SK-N-SH (cell line): ENCODE measurements at regions not wholly inside any gene's neighbourhood (a gene's known extent, or its start where the extent isn't known, plus 50 kb on each side); places are given as distances from the start of the nearest gene placed in this dataset.

Source experiments
- CTCF ChIA-PET: fragments of 300-600, 350-600 bp; formaldehyde crosslinking; extraction: SDS; loops from one replicate; lab custom pipeline; 2021; lab: Yijun Ruan, JAX
- POLR2A ChIA-PET: fragments of 350-600 bp; sonication (Branson Sonifier 250); formaldehyde crosslinking; extraction: SDS; loops from one replicate; lab custom pipeline; 2020; ENCODE audit warnings: antibody characterized with exemption, inconsistent platforms; lab: Yijun Ruan, JAX
- DNase-seq: peaks from one replicate; pipeline ENCODE4 v3.0.0; 2012
- H2AFZ ChIP-seq: fragments of 200-600 bp; sonication (generic); 2 replicates; pipeline ENCODE4 v1.8.1; 2016; ENCODE audit warnings: antibody characterized with exemption, mild to moderate bottlenecking, low read depth
- H3F3A ChIP-seq: fragments of 200-600 bp; sonication (generic); replicated peaks from 2 replicates; pipeline ENCODE3; 2016; ENCODE audit warnings: antibody characterized with exemption, mild to moderate bottlenecking; ENCODE audit not compliant: insufficient read depth
- H3K27ac ChIP-seq, 2 experiments: fragments of 200-500 bp in 1 of 2; fragments of 200-600 bp in 1 of 2; sonication (Bioruptor generic) in 1 of 2; sonication (generic), shearing (Covaris generic) in 1 of 2; 2 replicates each; pipeline versions ENCODE4 v1.5.1 to v1.6.1; 2014 to 2016; ENCODE audit warnings: low read depth in 2 of 2, inconsistent platforms in 1 of 2, low read length in 1 of 2, mild to moderate bottlenecking in 1 of 2, mixed read lengths in 1 of 2
- H3K27me3 ChIP-seq: fragments of 200-600 bp; sonication (generic), shearing (Covaris generic); 2 replicates; pipeline ENCODE4 v1.6.1; 2016; ENCODE audit warnings: mixed run types; ENCODE audit not compliant: insufficient read depth
- H3K36me3 ChIP-seq, 2 experiments: fragments of 200-500 bp in 1 of 2; fragments of 200-600 bp in 1 of 2; sonication (Bioruptor generic) in 1 of 2; sonication (generic) in 1 of 2; replicated peaks in 1 of 2; 2 replicates each; pipeline versions ENCODE3 to v1.5.1; 2014 to 2016; ENCODE audit warnings: low read length in 1 of 2, mild to moderate bottlenecking in 1 of 2; ENCODE audit not compliant: insufficient read depth in 2 of 2, control insufficient read depth in 1 of 2
- H3K4me1 ChIP-seq, 2 experiments: fragments of 200-500 bp in 1 of 2; fragments of 200-600 bp in 1 of 2; sonication (Bioruptor generic) in 1 of 2; sonication (generic), shearing (Covaris generic) in 1 of 2; 2 replicates each; pipeline versions ENCODE4 v1.5.1 to v1.6.1; 2014 to 2016; ENCODE audit warnings: low read depth in 1 of 2, low read length in 1 of 2, mixed run types in 1 of 2; ENCODE audit not compliant: insufficient read depth in 2 of 2, control insufficient read depth in 1 of 2
- H3K4me2 ChIP-seq: fragments of 200-600 bp; sonication (generic), shearing (Covaris generic); 2 replicates; pipeline ENCODE4 v1.6.1; 2017; ENCODE audit warnings: mixed run types
- H3K4me3 ChIP-seq, 2 experiments: fragments of 200-500 bp in 1 of 2; fragments of 200-600 bp in 1 of 2; sonication (Bioruptor generic) in 1 of 2; sonication (generic), shearing (Covaris generic) in 1 of 2; 2 replicates each; pipeline versions ENCODE4 v1.5.1 to v1.8.1; 2014 to 2016; ENCODE audit warnings: low read depth in 2 of 2, inconsistent platforms in 1 of 2, low read length in 1 of 2, mild to moderate bottlenecking in 1 of 2, mixed read lengths in 1 of 2, moderate library complexity in 1 of 2
- H3K79me2 ChIP-seq: fragments of 200-600 bp; sonication (generic); 2 replicates; pipeline ENCODE4 v1.8.1; 2017; ENCODE audit warnings: mild to moderate bottlenecking; ENCODE audit not compliant: insufficient read depth
- H3K9ac ChIP-seq: fragments of 200-600 bp; sonication (generic); 2 replicates; pipeline ENCODE4 v1.6.1; 2017; ENCODE audit warnings: mixed run types
- H3K9me2 ChIP-seq: fragments of 200-600 bp; sonication (generic); 2 replicates; pipeline ENCODE4 v1.6.1; 2017; ENCODE audit warnings: mixed run types
- H3K9me3 ChIP-seq: fragments of 200-600 bp; sonication (generic); 2 replicates; pipeline ENCODE4 v1.6.1; 2017; ENCODE audit warnings: mixed run types, mild to moderate bottlenecking, moderate library complexity
- H4K20me1 ChIP-seq: fragments of 200-600 bp; sonication (generic); 2 replicates; pipeline ENCODE4 v1.6.1; 2017; ENCODE audit warnings: mild to moderate bottlenecking, mixed run types; ENCODE audit not compliant: insufficient read depth
- CHD2 ChIP-seq: fragments of 150-350 bp; IDR thresholded peaks from 2 replicates; pipeline ENCODE4 v1.6.1; 2018; ENCODE audit warnings: low read length; ENCODE audit not compliant: partially characterized antibody
- CTCF ChIP-seq: fragments of 200-600 bp; sonication (generic); IDR thresholded peaks from 2 replicates; pipeline ENCODE4 v1.6.1; 2017; ENCODE audit warnings: antibody characterized with exemption, mild to moderate bottlenecking, moderate library complexity
- ELF1 ChIP-seq: IDR thresholded peaks from 2 replicates; pipeline ENCODE4 v1.4.0; 2012
- EP300 ChIP-seq, 2 experiments: IDR thresholded peaks; 2 replicates each; pipeline versions ENCODE4 v1.4.0 to v1.6.1; 2012; ENCODE audit warnings: borderline replicate concordance in 1 of 2, low read depth in 1 of 2, low read length in 1 of 2
- EZH2phosphoT487 ChIP-seq: fragments of 200-600 bp; sonication (generic); IDR thresholded peaks from 2 replicates; pipeline ENCODE4 v1.6.1; 2017; ENCODE audit warnings: low read depth, mixed run types, mild to moderate bottlenecking, antibody characterized with exemption, moderate library complexity, borderline replicate concordance
- FOXM1 ChIP-seq: IDR thresholded peaks from 2 replicates; pipeline ENCODE4 v1.4.0; 2012; ENCODE audit warnings: low read depth, mild to moderate bottlenecking
- GATA2 ChIP-seq: sonication (generic); formaldehyde crosslinking; IDR thresholded peaks from 2 replicates; pipeline ENCODE4 v1.5.0; 2020; ENCODE audit warnings: mild to moderate bottlenecking, missing genetic modification reagents
- IRF3 ChIP-seq: fragments of 150-350 bp; IDR thresholded peaks from 2 replicates; pipeline ENCODE4 v1.6.1; 2016; ENCODE audit warnings: mild to moderate bottlenecking, low read depth, low read length
- JUND ChIP-seq: IDR thresholded peaks from 2 replicates; pipeline ENCODE4 v1.4.0; 2012
- MEF2A ChIP-seq: IDR thresholded peaks from 2 replicates; pipeline ENCODE4 v1.4.0; 2012; ENCODE audit warnings: low read depth, borderline replicate concordance
- NFIC ChIP-seq: IDR thresholded peaks from 2 replicates; pipeline ENCODE4 v1.4.0; 2012; ENCODE audit warnings: borderline replicate concordance
- POLR2AphosphoS5 ChIP-seq: IDR thresholded peaks from 2 replicates; pipeline ENCODE4 v1.6.1; 2012; ENCODE audit warnings: low read depth, low read length
- RAD21 ChIP-seq: IDR thresholded peaks from 2 replicates; pipeline ENCODE4 v1.6.1; 2012; ENCODE audit warnings: mild to moderate bottlenecking, low read length
- RCOR1 ChIP-seq: fragments of 150-350 bp; IDR thresholded peaks from 2 replicates; pipeline ENCODE4 v1.6.1; 2017; ENCODE audit warnings: antibody characterized with exemption, low read length
- RFX5 ChIP-seq: IDR thresholded peaks from 2 replicates; pipeline ENCODE4 v1.6.1; 2012; ENCODE audit warnings: mild to moderate bottlenecking, improper control_type of control experiment, low read length
- SMC3 ChIP-seq: IDR thresholded peaks from 2 replicates; pipeline ENCODE4 v1.6.1; 2012; ENCODE audit warnings: low read depth, low read length, improper control_type of control experiment
- TAF1 ChIP-seq: IDR thresholded peaks from 2 replicates; pipeline ENCODE4 v1.6.1; 2012; ENCODE audit warnings: low read depth, mild to moderate bottlenecking, low read length, moderate library complexity, borderline replicate concordance
- TCF12 ChIP-seq: IDR thresholded peaks from 2 replicates; pipeline ENCODE4 v1.4.0; 2012
- TEAD4 ChIP-seq: IDR thresholded peaks from 2 replicates; pipeline ENCODE4 v1.4.0; 2012; ENCODE audit warnings: mild to moderate bottlenecking, borderline replicate concordance; ENCODE audit not compliant: insufficient read depth
- WGBS: methylation state at CpG from one replicate; pipeline ENCODE4 v1.1.6; 2017; ENCODE audit warnings: low lambda C conversion rate; 5-methylcytosine and 5-hydroxymethylcytosine counted together
- TF ChIP-seq, protein P1 (sequence below): IDR thresholded peaks from 2 replicates; pipeline ENCODE4 v1.6.1; 2012; ENCODE audit warnings: mild to moderate bottlenecking, low read depth, low read length, moderate library complexity
- TF ChIP-seq, protein P2 (sequence below): IDR thresholded peaks from 2 replicates; pipeline ENCODE4 v1.4.0; 2012; ENCODE audit warnings: low read depth, borderline replicate concordance

- no peaks in the 10 kb centered on the region for H3K27me3 ChIP-seq
- no peak overlapping the region for H3K4me2 ChIP-seq
- no peaks in the 10 kb centered on the region for H3K9me3 ChIP-seq
- no peak overlapping the region for H3K4me3 ChIP-seq
- no peaks in the 10 kb centered on the region for H3K79me2 ChIP-seq
- WGBS, result 0% methylated on average over 1 of the region's 1 CpG
- H4K20me1 ChIP-seq, result no peaks in the 10 kb centered on the region
- no peak overlapping the region for H3K9ac ChIP-seq
- no peak overlapping the region for H2AFZ ChIP-seq
- H3K27ac ChIP-seq, result peak overlapping the region in 1 of 2 experiments; percentile 47; a peak in 2 of 4 replicates
- ChIA-PET CTCF (no interaction called here), POLR2A (no interaction called here)
- H3F3A ChIP-seq, result no peaks in the 10 kb centered on the region
- no peak for TF ChIP-seq TEAD4
- no peaks in the 10 kb centered on the region for H3K9me2 ChIP-seq
- H3K36me3 ChIP-seq, result no peaks in the 10 kb centered on the region
- DNase-seq, result peak; percentile 35
- peaks cover 0 to 4% of the 10 kb centered on the region in 2 experiments; a peak in 2 of 4 replicates for H3K4me1 ChIP-seq
These were observed 360.6 kb upstream of the GRAMD2B start for GRCh38 chr5:126062398-126063221.

GRCh38 chr5:126065061-126065460 is 358.1 kb upstream of the GRAMD2B start:
- Histone ChIP-seq H3K4me3 (no peak overlapping the region), H3K9me2 (0 out of 2 replicates have a peak, but pooled peaks cover 3% of the 10 kb centered on the region), H3K4me1 (peaks cover 0 to 4% of the 10 kb centered on the region in 2 experiments; a peak in 2 of 4 replicates), H3K27ac (no peak overlapping the region), H3K36me3 (no peaks in the 10 kb centered on the region), H3K9me3 (no peaks in the 10 kb centered on the region), H3F3A (no peaks in the 10 kb centered on the region), H3K27me3 (no peaks in the 10 kb centered on the region), H3K9ac (no peak overlapping the region), H3K4me2 (no peak overlapping the region), H4K20me1 (no peaks in the 10 kb centered on the region), H3K79me2 (no peaks in the 10 kb centered on the region), H2AFZ (no peak overlapping the region)
- CTCF ChIA-PET, result no interaction called here
- TF ChIP-seq CHD2, result no peak
- no peak for TF ChIP-seq JUND
- TF ChIP-seq EP300 (IDR thresholded peaks at IDR 0.05; ENCODE audit: borderline replicate concordance in 1 of 2, low read depth in 1 of 2, low read length in 1 of 2), result no peak
- TF ChIP-seq SMC3, result no peak
- TF ChIP-seq FOXM1, result no peak
- no peak for TF ChIP-seq GATA2 (CRISPR knock-in tag)
- TF ChIP-seq IRF3, result no peak
- no peak for TF ChIP-seq ELF1
- no peak for TF ChIP-seq RFX5
- TF ChIP-seq RAD21, result no peak
- TF ChIP-seq CTCF, result no peak
- no peak for TF ChIP-seq POLR2AphosphoS5
- TF ChIP-seq, protein P1, sequence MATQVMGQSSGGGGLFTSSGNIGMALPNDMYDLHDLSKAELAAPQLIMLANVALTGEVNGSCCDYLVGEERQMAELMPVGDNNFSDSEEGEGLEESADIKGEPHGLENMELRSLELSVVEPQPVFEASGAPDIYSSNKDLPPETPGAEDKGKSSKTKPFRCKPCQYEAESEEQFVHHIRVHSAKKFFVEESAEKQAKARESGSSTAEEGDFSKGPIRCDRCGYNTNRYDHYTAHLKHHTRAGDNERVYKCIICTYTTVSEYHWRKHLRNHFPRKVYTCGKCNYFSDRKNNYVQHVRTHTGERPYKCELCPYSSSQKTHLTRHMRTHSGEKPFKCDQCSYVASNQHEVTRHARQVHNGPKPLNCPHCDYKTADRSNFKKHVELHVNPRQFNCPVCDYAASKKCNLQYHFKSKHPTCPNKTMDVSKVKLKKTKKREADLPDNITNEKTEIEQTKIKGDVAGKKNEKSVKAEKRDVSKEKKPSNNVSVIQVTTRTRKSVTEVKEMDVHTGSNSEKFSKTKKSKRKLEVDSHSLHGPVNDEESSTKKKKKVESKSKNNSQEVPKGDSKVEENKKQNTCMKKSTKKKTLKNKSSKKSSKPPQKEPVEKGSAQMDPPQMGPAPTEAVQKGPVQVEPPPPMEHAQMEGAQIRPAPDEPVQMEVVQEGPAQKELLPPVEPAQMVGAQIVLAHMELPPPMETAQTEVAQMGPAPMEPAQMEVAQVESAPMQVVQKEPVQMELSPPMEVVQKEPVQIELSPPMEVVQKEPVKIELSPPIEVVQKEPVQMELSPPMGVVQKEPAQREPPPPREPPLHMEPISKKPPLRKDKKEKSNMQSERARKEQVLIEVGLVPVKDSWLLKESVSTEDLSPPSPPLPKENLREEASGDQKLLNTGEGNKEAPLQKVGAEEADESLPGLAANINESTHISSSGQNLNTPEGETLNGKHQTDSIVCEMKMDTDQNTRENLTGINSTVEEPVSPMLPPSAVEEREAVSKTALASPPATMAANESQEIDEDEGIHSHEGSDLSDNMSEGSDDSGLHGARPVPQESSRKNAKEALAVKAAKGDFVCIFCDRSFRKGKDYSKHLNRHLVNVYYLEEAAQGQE, result no peak
- TF ChIP-seq TCF12, result no peak
- no peak for TF ChIP-seq EZH2phosphoT487
- no peak for TF ChIP-seq MEF2A
- TF ChIP-seq TAF1, result no peak
- no peak for TF ChIP-seq RCOR1
- TF ChIP-seq, protein P2, sequence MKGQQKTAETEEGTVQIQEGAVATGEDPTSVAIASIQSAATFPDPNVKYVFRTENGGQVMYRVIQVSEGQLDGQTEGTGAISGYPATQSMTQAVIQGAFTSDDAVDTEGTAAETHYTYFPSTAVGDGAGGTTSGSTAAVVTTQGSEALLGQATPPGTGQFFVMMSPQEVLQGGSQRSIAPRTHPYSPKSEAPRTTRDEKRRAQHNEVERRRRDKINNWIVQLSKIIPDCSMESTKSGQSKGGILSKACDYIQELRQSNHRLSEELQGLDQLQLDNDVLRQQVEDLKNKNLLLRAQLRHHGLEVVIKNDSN, result no peak
- no peak for TF ChIP-seq NFIC
- POLR2A ChIA-PET, result no interaction called here
- WGBS, result 76% methylated on average over 3 of the region's 3 CpGs
- DNase-seq, result no peak
